Vagina (tissue), 2 donors: ENCODE measurements at regions not wholly inside any gene's neighbourhood (a gene's known extent, or its start where the extent isn't known, plus 50 kb on each side); places are given as distances from the start of the nearest gene placed in this dataset.

Experiments
- POLR2AphosphoS5 ChIP-seq, 2 donors: sonication (generic); formaldehyde crosslinking; IDR thresholded peaks; one replicate each; pipeline ENCODE4 v1.9.0; 2017; ENCODE audit warnings: antibody characterized with exemption in 2 of 2, mild to moderate bottlenecking in 2 of 2, low read depth in 1 of 2; ENCODE audit not compliant: insufficient read depth in 1 of 2
- TF ChIP-seq, protein P1 (sequence below), 3 experiments: fragments of 450-650 bp in 2 of 3; fragments of 200-600 bp in 1 of 3; sonication (generic) in 1 of 3; IDR thresholded peaks; one replicate each; pipeline ENCODE4 v1.5.1; 2017 to 2019; ENCODE audit warnings: antibody characterized with exemption in 3 of 3, mild to moderate bottlenecking in 2 of 3, moderate library complexity in 2 of 3

- TF ChIP-seq, protein P1, sequence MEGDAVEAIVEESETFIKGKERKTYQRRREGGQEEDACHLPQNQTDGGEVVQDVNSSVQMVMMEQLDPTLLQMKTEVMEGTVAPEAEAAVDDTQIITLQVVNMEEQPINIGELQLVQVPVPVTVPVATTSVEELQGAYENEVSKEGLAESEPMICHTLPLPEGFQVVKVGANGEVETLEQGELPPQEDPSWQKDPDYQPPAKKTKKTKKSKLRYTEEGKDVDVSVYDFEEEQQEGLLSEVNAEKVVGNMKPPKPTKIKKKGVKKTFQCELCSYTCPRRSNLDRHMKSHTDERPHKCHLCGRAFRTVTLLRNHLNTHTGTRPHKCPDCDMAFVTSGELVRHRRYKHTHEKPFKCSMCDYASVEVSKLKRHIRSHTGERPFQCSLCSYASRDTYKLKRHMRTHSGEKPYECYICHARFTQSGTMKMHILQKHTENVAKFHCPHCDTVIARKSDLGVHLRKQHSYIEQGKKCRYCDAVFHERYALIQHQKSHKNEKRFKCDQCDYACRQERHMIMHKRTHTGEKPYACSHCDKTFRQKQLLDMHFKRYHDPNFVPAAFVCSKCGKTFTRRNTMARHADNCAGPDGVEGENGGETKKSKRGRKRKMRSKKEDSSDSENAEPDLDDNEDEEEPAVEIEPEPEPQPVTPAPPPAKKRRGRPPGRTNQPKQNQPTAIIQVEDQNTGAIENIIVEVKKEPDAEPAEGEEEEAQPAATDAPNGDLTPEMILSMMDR (IDR thresholded peaks at IDR 0.05), result no peak
- no peak for TF ChIP-seq POLR2AphosphoS5 (IDR thresholded peaks at IDR 0.05; ENCODE audit: insufficient read depth in 1 of 2, low read depth in 1 of 2)
Observed at GRCh38 chr2:153287109-153287801, 191.3 kb downstream of the RPRM start.
